Epithelial cell of esophagus (primary cell): ENCODE measurements at regions not wholly inside any gene's neighbourhood (a gene's known extent, or its start where the extent isn't known, plus 50 kb on each side); places are given as distances from the start of the nearest gene placed in this dataset.
"Not testable (repeated sequence)": the region's sequence is repeated elsewhere in the genome, so short reads cannot be mapped to it uniquely, and the experiment has no call there.

Source experiments
- DNase-seq: peaks from one replicate; pipeline ENCODE4 v3.0.0; 2010; ENCODE audit warnings: low read depth
- H3K4me3 ChIP-seq: 2 replicates; pipeline ENCODE4 v1.5.1; 2011; ENCODE audit warnings: mild to moderate bottlenecking, low read length, control low read depth
- CTCF ChIP-seq: IDR thresholded peaks from 2 replicates; pipeline ENCODE4 v1.5.1; 2011; ENCODE audit warnings: low read depth, mild to moderate bottlenecking, low read length, control low read depth, inconsistent platforms; ENCODE audit not compliant: insufficient read depth; ENCODE audit errors: missing control alignments

- no peak for TF ChIP-seq CTCF
- no peak for DNase-seq
- no peak overlapping the region for H3K4me3 ChIP-seq
These were observed 184.9 kb upstream of the SESN3 start for GRCh38 chr11:95415837-95416304.

GRCh38 chr11:95414217-95414616 is 183.2 kb upstream of the SESN3 start:
- DNase-seq: no peak
- no peak overlapping the region for H3K4me3 ChIP-seq
- TF ChIP-seq CTCF: no peak

- no peak for TF ChIP-seq CTCF
- DNase-seq: no peak
These were observed 182.8 kb upstream of the SESN3 start for GRCh38 chr11:95413761-95414160.

GRCh38 chr11:95413021-95413420 is 182.0 kb upstream of the SESN3 start:
- TF ChIP-seq CTCF: no peak
- no peak overlapping the region for H3K4me3 ChIP-seq
- DNase-seq: no peak

More at GRCh38 chr11:95413761-95414160, 182.8 kb upstream of the SESN3 start:
- no peak overlapping the region for H3K4me3 ChIP-seq

DNA sequence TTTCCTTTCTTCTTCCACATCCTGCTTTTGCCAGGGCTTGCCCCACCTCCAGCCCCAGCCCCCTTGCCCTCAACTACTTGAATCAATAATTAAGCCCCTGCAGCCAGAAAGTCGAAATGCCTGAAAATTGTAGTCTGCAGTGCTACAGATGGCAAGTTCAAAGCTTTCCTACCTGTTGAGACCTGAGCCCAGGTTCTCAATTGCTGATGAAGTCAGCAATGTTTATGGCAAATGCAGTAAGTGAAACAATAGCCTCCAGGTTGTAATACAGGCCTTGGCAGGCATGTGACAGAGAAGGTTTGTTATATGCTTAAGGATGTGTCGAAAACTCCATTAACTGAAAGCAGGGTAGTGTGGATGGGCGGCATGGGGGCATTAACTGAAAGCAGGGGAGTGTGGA is 181.1 kb upstream of the SESN3 start:
- DNase-seq: peak; percentile 89
- no peak for TF ChIP-seq CTCF
- H3K4me3 ChIP-seq: no peak overlapping the region

DNA sequence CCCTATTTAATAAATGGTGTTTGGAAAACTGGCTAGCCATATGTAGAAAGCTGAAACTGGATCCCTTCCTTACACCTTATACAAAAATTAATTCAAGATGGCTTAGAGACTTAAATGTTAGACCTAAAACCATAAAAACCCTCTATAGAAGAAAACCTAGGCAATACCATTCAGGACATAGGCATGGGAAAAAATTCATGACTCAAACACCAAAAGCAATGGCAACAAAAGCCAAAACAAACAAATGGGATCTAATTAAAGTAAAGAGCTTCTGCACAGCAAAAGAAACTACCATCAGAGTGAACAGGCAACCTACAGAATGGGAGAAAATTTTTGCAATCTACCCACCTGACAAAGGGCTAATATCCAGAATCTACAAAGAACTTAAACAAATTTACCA is 179.7 kb upstream of the SESN3 start:
- H3K4me3 ChIP-seq: not testable (repeated sequence)
- DNase-seq: peak; percentile 30

- peak; percentile 34 for DNase-seq
- no peak for TF ChIP-seq CTCF
- H3K4me3 ChIP-seq: no peak overlapping the region
These were observed 175.3 kb upstream of the SESN3 start for GRCh38 chr11:95406271-95406670.
